Trophoblast cell (in vitro differentiated cells and primary cell): ENCODE measurements at regions not wholly inside any gene's neighbourhood (a gene's known extent, or its start where the extent isn't known, plus 50 kb on each side); places are given as distances from the start of the nearest gene placed in this dataset.

ENCODE experiments used
- DNase-seq, 2 donors: peaks; one replicate each; pipeline ENCODE4 v3.0.0-alpha.2; 2016
- H2AFZ ChIP-seq: 2 replicates; pipeline ENCODE4 v1.6.1; 2013; ENCODE audit warnings: low read length, moderate library complexity, mild to moderate bottlenecking; ENCODE audit not compliant: insufficient read depth, poor library complexity
- H2AK5ac ChIP-seq: 2 replicates; pipeline ENCODE4 v1.6.1; 2013; ENCODE audit warnings: mild to moderate bottlenecking, low read length
- H2BK120ac ChIP-seq: 2 replicates; pipeline ENCODE4 v1.6.1; 2013; ENCODE audit warnings: low read length, mild to moderate bottlenecking, moderate library complexity; ENCODE audit not compliant: insufficient read depth, poor library complexity
- H2BK12ac ChIP-seq: 2 replicates; pipeline ENCODE4 v1.6.1; 2013; ENCODE audit warnings: mild to moderate bottlenecking, low read length, moderate library complexity
- H2BK5ac ChIP-seq: 2 replicates; pipeline ENCODE4 v1.6.1; 2013; ENCODE audit warnings: low read length, low read depth, moderate library complexity, mild to moderate bottlenecking; ENCODE audit not compliant: poor library complexity
- H3K14ac ChIP-seq: 2 replicates; pipeline ENCODE4 v1.6.1; 2013; ENCODE audit warnings: mild to moderate bottlenecking, low read length
- H3K18ac ChIP-seq: 2 replicates; pipeline ENCODE4 v1.6.1; 2013; ENCODE audit warnings: mild to moderate bottlenecking, low read length
- H3K23ac ChIP-seq: 2 replicates; pipeline ENCODE4 v1.6.1; 2013; ENCODE audit warnings: low read length
- H3K27ac ChIP-seq: 2 replicates; pipeline ENCODE4 v1.5.1; 2013; ENCODE audit warnings: low read depth, mild to moderate bottlenecking, inconsistent platforms, low read length, moderate library complexity
- H3K27me3 ChIP-seq: 2 replicates; pipeline ENCODE4 v1.6.1; 2013; ENCODE audit warnings: inconsistent platforms, mild to moderate bottlenecking, low read length, moderate library complexity; ENCODE audit not compliant: insufficient read depth
- H3K36me3 ChIP-seq, 2 experiments: 1 replicate in 1 of 2; 2 replicates in 1 of 2; pipeline ENCODE4 v1.6.1; 2013; ENCODE audit warnings: low read length in 2 of 2, mild to moderate bottlenecking in 2 of 2, moderate library complexity in 1 of 2; ENCODE audit not compliant: insufficient read depth in 2 of 2, control insufficient read depth in 1 of 2
- H3K4ac ChIP-seq: 2 replicates; pipeline ENCODE4 v1.6.1; 2013; ENCODE audit warnings: low read depth, mild to moderate bottlenecking, low read length, moderate library complexity
- H3K4me1 ChIP-seq, 2 experiments: 1 replicate in 1 of 2; 2 replicates in 1 of 2; pipeline ENCODE4 v1.6.1; 2013; ENCODE audit warnings: low read length in 2 of 2, mild to moderate bottlenecking in 2 of 2, moderate library complexity in 1 of 2; ENCODE audit not compliant: insufficient read depth in 2 of 2, control insufficient read depth in 1 of 2
- H3K4me2 ChIP-seq: 2 replicates; pipeline ENCODE4 v1.6.1; 2013; ENCODE audit warnings: inconsistent platforms, mild to moderate bottlenecking, low read length, moderate library complexity
- H3K4me3 ChIP-seq: 2 replicates; pipeline ENCODE4 v1.5.1; 2013; ENCODE audit warnings: mild to moderate bottlenecking, low read depth, low read length, inconsistent platforms
- H3K79me1 ChIP-seq: one replicate; pipeline ENCODE4 v1.6.1; 2013; ENCODE audit warnings: low read length
- H3K79me2 ChIP-seq: 2 replicates; pipeline ENCODE4 v1.6.1; 2013; ENCODE audit warnings: low read length, mild to moderate bottlenecking; ENCODE audit not compliant: control insufficient read depth, insufficient read depth, poor library complexity
- H3K9ac ChIP-seq: 2 replicates; pipeline ENCODE4 v1.6.1; 2013; ENCODE audit warnings: mild to moderate bottlenecking, low read length
- H3K9me3 ChIP-seq: 2 replicates; pipeline ENCODE4 v1.6.1; 2013; ENCODE audit warnings: low read depth, mild to moderate bottlenecking, control low read depth, inconsistent platforms, low read length; ENCODE audit not compliant: insufficient read depth
- H4K12ac ChIP-seq: 2 replicates; pipeline ENCODE4 v1.6.1; 2013; ENCODE audit warnings: low read depth, mild to moderate bottlenecking, low read length, moderate library complexity
- H4K8ac ChIP-seq: 2 replicates; pipeline ENCODE4 v1.6.1; 2013; ENCODE audit warnings: low read depth, mild to moderate bottlenecking, low read length, moderate library complexity
- H4K91ac ChIP-seq: one replicate; pipeline ENCODE4 v1.6.1; 2013; ENCODE audit warnings: low read depth, mild to moderate bottlenecking, low read length, moderate library complexity
- WGBS: extraction: QIAGEN DNeasy Blood & Tissue Kit; methylation state at CpG from one replicate; pipeline ENCODE4 v1.1.7; 2013; ENCODE audit warnings: missing lambda C conversion rate; ENCODE audit not compliant: insufficient read length, insufficient coverage; ENCODE audit errors: extremely low coverage; 5-methylcytosine and 5-hydroxymethylcytosine counted together

DNA sequence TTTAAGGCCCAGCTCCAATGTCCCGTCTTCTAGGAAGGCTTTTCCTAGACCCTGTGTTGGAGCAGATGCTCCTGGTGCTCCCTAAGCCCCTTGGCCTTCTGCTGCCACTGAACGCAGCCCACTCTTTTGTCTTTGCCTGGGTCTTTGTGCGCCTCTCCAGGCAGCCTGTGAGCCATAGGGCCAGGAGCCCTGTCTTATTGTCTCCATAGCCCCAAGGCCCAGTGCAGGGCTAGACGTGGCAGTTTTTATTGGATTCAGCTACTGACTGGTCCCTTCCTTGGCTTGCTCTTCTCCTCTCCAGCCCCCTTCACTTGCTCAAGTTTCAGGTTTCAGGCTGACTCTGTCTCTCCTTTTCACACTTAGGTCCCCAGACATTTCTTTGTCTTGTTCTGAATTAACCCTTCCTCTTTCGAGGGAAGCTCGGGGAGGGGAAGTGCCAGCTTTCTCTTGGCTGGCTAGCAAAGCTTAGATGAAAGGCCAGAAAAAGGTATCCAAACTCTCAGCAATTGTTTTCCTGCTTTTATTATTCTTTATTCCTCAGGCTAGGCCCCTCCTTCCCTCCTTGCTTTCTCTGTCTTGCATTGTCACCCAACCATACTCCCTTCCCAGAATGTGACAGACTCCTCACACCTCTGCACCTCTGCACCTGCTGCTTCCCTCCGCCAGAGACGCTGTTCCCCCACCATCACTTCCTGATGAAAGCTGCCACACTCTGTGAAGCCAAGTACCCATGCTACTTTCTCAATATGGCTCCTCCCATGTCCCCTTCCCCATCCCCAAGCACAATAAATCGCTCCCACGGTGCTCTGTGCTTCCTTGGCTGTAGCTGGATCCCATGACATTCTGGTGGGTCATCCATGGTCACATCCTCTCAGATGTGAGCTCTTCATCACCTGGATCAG, 101.6 kb upstream of the CPEB4 start:
- Histone ChIP-seq H3K14ac (peak overlapping the region; percentile 40), H2BK5ac (no peak overlapping the region), H3K9me3 (no peaks in the 10 kb centered on the region), H4K91ac (no peak overlapping the region), H3K23ac (no peak overlapping the region), H3K4me2 (no peak overlapping the region), H3K4me1 (peaks cover 9 to 11% of the 10 kb centered on the region in 2 experiments), H3K79me1 (peaks cover 5% of the 10 kb centered on the region), H3K27me3 (no peaks in the 10 kb centered on the region), H2BK120ac (no peak overlapping the region), H4K12ac (no peak overlapping the region), H2AK5ac (no peak overlapping the region), H2BK12ac (no peak overlapping the region), H2AFZ (no peak overlapping the region), H3K4me3 (no peak overlapping the region), H3K4ac (no peak overlapping the region), H3K18ac (no peak overlapping the region), H3K9ac (no peak overlapping the region), H3K79me2 (no peaks in the 10 kb centered on the region), H3K27ac (no peak overlapping the region), H3K36me3 (no peaks in the 10 kb centered on the region), H4K8ac (no peak overlapping the region)
- WGBS = no CpG with 5 or more reads among the region's 10 CpGs
- no peak for DNase-seq

DNA sequence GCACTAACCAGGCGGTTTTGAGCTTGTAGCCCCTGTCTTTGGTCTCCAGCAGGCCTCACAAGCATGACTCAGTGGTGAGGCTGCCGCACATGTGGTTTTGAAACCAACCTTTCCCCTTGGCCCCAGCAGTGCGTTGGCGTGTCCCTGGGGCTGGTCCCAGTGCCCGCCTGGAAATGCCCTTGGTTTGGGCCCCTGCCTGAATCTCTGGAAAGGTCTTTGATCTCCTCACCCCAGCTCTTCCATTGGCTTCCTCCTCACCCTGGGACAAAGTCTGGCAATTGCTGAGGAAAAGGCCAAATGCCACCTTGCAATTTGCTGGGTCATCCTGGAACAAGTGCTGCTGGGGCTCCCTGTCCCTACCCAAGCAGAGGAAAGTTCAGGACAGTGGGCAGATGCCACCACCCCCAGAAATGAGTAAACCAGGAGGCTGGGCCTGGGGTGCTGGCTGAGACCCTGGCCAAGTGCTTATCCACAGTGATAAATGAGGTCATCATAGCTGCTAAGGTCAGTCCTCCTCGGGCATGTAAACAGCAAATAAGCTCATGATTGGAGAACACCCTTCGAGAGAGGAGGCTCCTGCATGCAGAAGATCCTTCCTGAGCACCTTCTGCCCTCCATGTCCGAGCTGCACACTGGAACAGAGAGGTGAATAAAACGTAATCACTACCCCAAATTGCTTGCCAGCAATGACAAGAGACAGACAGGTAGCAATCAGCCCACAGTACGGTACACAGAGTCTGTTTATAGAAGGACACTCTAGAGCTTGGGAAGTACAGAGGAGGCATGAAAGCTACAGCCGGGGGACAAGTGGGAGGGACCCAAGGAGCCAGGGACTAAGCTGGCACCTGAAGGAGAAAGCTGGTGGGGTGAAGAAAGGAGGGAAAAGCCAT, 98.9 kb upstream of the CPEB4 start:
- Histone ChIP-seq H3K9ac (peak overlapping the region; percentile 19), H3K36me3 (no peaks in the 10 kb centered on the region), H3K4me2 (no peak overlapping the region), H3K4me1 (peaks cover 5 to 12% of the 10 kb centered on the region in 2 experiments), H2AFZ (no peak overlapping the region), H4K12ac (no peak overlapping the region), H2BK120ac (no peak overlapping the region), H3K18ac (no peak overlapping the region), H3K27ac (no peak overlapping the region), H2AK5ac (no peak overlapping the region), H4K8ac (no peak overlapping the region), H3K23ac (no peak overlapping the region), H3K79me2 (no peaks in the 10 kb centered on the region), H3K27me3 (no peaks in the 10 kb centered on the region), H2BK12ac (no peak overlapping the region), H2BK5ac (no peak overlapping the region), H3K4ac (no peak overlapping the region), H3K9me3 (no peaks in the 10 kb centered on the region), H3K4me3 (no peak overlapping the region), H3K79me1 (peaks cover 2% of the 10 kb centered on the region), H3K14ac (no peak overlapping the region), H4K91ac (no peak overlapping the region)
- DNase-seq = no peak
- no CpG with 5 or more reads among the region's 11 CpGs for WGBS

DNA sequence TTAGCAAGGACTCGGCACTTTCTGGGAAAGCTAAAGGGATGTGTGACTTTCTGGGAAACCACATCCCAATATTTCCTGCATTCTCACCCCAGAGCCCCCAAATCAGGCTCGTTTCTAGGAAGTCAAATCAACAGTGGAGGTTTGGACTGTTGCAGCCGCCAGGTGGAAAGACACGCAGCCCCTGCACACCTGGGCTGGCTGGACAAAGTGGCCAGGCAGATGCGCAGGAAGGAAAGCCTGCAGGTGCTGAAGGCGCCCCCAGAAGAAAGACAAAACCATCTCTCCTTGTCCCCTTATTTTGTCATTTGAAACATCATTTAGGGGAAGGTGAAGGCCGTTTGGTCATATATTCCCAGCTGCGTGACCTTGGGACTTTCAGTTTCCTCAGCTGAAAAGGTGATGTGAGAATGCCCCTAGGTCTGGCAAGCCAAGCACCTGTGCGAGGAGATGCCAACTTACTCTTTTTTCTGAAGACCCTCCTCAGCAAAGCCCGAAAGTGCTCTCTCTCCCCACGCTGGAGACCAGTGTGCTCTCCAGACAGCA, 97.9 kb upstream of the CPEB4 start:
- Histone ChIP-seq H3K14ac (no peak overlapping the region), H3K4me3 (no peak overlapping the region), H2AK5ac (no peak overlapping the region), H2BK120ac (no peak overlapping the region), H3K4me2 (no peak overlapping the region), H2BK5ac (no peak overlapping the region), H3K9me3 (no peaks in the 10 kb centered on the region), H4K12ac (no peak overlapping the region), H3K9ac (no peak overlapping the region), H3K23ac (no peak overlapping the region), H3K18ac (no peak overlapping the region), H3K36me3 (no peaks in the 10 kb centered on the region), H4K8ac (no peak overlapping the region), H3K27me3 (no peaks in the 10 kb centered on the region), H3K79me2 (no peaks in the 10 kb centered on the region), H3K4me1 (peaks cover 5 to 12% of the 10 kb centered on the region in 2 experiments), H2AFZ (no peak overlapping the region), H3K79me1 (peaks cover 2% of the 10 kb centered on the region), H3K27ac (no peak overlapping the region), H4K91ac (no peak overlapping the region), H2BK12ac (no peak overlapping the region), H3K4ac (no peak overlapping the region)
- no peak for DNase-seq
- WGBS = no CpG with 5 or more reads among the region's 11 CpGs

DNA sequence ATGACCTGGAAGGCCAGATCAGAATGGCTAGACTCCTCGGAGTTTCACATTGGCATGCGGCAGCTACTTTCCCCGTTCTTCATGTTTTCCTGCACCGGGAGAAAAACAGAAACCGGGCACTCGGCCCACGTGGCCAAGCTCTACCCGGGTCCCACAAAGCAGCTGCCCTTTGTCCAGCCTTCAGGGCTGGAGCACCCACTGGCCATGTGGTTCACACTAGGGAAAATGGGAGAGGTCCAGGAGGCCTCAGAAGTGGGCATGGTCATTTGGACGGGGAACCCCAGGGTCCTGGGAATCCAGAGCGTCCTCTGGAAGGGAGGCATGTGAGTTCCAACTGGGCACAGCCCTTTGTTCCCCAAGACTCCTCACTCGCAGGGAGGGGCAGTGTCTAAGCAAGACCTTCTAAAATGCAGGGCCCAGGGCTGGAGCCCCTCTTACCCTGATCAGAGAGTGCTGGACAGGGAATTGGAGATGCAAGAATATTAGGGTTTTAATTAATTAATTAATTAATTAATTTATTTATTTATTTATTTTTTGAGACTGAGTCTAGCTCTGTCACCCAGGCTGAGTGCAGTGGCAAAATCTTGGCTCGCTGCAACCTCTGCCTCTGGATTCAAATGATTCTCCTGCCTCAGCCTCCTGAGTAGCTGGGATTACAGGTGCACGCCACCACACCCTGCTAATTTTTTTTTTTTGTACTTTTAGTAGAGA, 97.2 kb upstream of the CPEB4 start:
- H3K4ac ChIP-seq = no peak overlapping the region
- H2BK120ac ChIP-seq = peak overlapping the region; percentile 29
- H3K9ac ChIP-seq = no peak overlapping the region
- no peak for DNase-seq
- no peak overlapping the region for H4K8ac ChIP-seq
- H3K36me3 ChIP-seq = no peaks in the 10 kb centered on the region
- no peak overlapping the region for H3K18ac ChIP-seq
- no CpG with 5 or more reads among the region's 13 CpGs for WGBS
- H2AFZ ChIP-seq = no peak overlapping the region
- H3K27ac ChIP-seq = no peak overlapping the region
- peaks cover 6 to 16% of the 10 kb centered on the region in 2 experiments for H3K4me1 ChIP-seq
- no peak overlapping the region for H2AK5ac ChIP-seq
- no peak overlapping the region for H3K14ac ChIP-seq
- peaks cover 2% of the 10 kb centered on the region for H3K79me1 ChIP-seq
- H3K27me3 ChIP-seq = no peaks in the 10 kb centered on the region
- no peaks in the 10 kb centered on the region for H3K9me3 ChIP-seq
- no peak overlapping the region for H3K4me2 ChIP-seq
- no peaks in the 10 kb centered on the region for H3K79me2 ChIP-seq
- no peak overlapping the region for H2BK12ac ChIP-seq
- no peak overlapping the region for H3K23ac ChIP-seq
- H2BK5ac ChIP-seq = no peak overlapping the region
- no peak overlapping the region for H3K4me3 ChIP-seq
- no peak overlapping the region for H4K91ac ChIP-seq
- no peak overlapping the region for H4K12ac ChIP-seq
